Body of pancreas (tissue), 4 donors: ENCODE measurements at regions not wholly inside any gene's neighbourhood (a gene's known extent, or its start where the extent isn't known, plus 50 kb on each side); places are given as distances from the start of the nearest gene placed in this dataset.

Experiments
- POLR2A ChIP-seq, 3 donors: fragments of 450-650 bp; IDR thresholded peaks; one replicate each; pipeline ENCODE4 v1.6.1; 2016; ENCODE audit warnings: antibody characterized with exemption in 3 of 3, mild to moderate bottlenecking in 2 of 3
- TF ChIP-seq, protein P1 (sequence below), 7 experiments: fragments of 450-650 bp in 4 of 7; fragments of 200-600 bp in 3 of 7; sonication (generic) in 3 of 7; IDR thresholded peaks; one replicate each; pipeline ENCODE4 v1.5.1; 2016 to 2019; ENCODE audit warnings: antibody characterized with exemption in 7 of 7

DNA sequence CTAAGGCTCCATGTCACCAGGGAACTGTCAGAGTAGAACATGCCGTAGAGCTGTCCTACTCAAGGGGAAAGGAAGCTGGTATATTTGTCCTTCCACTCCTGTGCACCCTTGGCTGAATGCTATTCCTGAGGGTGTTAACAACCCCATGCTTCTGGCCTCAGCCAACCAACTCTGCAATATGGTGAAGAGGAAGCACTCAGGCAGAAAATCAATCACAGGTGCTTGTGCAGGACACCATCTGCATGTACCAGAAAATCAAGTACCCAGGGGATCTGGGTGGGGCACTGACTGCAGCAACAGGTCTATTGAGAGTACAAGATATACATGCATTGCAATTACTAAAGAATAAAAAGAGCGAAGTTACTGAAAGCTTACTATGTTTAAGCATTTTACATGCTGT is 51.4 kb upstream of the NEK6 start:
- TF ChIP-seq, protein P1, sequence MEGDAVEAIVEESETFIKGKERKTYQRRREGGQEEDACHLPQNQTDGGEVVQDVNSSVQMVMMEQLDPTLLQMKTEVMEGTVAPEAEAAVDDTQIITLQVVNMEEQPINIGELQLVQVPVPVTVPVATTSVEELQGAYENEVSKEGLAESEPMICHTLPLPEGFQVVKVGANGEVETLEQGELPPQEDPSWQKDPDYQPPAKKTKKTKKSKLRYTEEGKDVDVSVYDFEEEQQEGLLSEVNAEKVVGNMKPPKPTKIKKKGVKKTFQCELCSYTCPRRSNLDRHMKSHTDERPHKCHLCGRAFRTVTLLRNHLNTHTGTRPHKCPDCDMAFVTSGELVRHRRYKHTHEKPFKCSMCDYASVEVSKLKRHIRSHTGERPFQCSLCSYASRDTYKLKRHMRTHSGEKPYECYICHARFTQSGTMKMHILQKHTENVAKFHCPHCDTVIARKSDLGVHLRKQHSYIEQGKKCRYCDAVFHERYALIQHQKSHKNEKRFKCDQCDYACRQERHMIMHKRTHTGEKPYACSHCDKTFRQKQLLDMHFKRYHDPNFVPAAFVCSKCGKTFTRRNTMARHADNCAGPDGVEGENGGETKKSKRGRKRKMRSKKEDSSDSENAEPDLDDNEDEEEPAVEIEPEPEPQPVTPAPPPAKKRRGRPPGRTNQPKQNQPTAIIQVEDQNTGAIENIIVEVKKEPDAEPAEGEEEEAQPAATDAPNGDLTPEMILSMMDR (IDR thresholded peaks at IDR 0.05): no peak
- TF ChIP-seq POLR2A (IDR thresholded peaks at IDR 0.05): no peak
